Omental fat pad (tissue), 3 donors: ENCODE measurements at regions not wholly inside any gene's neighbourhood (a gene's known extent, or its start where the extent isn't known, plus 50 kb on each side); places are given as distances from the start of the nearest gene placed in this dataset.
"Not testable (repeated sequence)": the region's sequence is repeated elsewhere in the genome, so short reads cannot be mapped to it uniquely, and the experiment has no call there.

Experiments
- ATAC-seq: fragments of 150-250 bp; one replicate; pipeline ENCODE4 v1.9.1; 2016; ENCODE audit warnings: mild to moderate bottlenecking, moderate library complexity; ENCODE audit not compliant: low FRiP score
- DNase-seq: peaks from one replicate; pipeline ENCODE4 v3.0.0-alpha.2; 2019; ENCODE audit warnings: low spot score
- TF ChIP-seq, protein P1 (sequence below), 3 donors: fragments of 450-650 bp; IDR thresholded peaks; one replicate each; pipeline ENCODE4 v1.5.1; 2016 to 2017; ENCODE audit warnings: antibody characterized with exemption in 3 of 3, mild to moderate bottlenecking in 3 of 3, moderate library complexity in 2 of 3

DNA sequence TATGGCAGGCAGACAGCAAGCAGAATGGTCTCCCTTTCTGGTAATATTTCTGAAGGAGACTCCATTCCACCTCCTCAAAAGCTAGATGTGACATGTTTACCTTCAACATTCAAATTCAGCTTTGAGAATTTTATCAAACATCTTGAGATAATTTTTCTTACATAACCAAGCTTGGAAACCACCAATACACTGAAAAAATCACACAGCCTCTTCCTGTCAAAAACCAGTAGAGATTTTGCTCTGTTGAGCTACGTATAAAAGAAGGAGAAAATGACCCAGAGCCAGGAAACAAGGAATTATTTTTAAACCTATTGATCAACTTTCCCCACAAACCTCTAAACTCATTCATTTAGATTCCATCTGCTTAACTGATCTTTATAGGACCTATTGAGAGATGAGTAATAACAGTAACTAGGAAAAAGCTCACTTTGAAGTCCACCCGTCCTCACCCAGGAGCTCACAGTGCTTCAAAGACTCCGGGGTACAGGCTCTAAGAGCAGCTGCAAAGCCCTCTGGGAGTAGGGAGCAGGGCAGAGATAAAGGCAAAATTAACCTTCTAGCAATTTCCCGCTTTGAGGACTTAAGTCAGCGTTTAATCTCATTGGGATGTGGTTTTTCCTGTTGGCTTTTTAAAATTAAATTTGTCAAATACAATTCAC lies 318.2 kb upstream of the RASGEF1B start:
- DNase-seq (no peak), ATAC-seq (no peak)
- TF ChIP-seq, protein P1, sequence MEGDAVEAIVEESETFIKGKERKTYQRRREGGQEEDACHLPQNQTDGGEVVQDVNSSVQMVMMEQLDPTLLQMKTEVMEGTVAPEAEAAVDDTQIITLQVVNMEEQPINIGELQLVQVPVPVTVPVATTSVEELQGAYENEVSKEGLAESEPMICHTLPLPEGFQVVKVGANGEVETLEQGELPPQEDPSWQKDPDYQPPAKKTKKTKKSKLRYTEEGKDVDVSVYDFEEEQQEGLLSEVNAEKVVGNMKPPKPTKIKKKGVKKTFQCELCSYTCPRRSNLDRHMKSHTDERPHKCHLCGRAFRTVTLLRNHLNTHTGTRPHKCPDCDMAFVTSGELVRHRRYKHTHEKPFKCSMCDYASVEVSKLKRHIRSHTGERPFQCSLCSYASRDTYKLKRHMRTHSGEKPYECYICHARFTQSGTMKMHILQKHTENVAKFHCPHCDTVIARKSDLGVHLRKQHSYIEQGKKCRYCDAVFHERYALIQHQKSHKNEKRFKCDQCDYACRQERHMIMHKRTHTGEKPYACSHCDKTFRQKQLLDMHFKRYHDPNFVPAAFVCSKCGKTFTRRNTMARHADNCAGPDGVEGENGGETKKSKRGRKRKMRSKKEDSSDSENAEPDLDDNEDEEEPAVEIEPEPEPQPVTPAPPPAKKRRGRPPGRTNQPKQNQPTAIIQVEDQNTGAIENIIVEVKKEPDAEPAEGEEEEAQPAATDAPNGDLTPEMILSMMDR (IDR thresholded peaks at IDR 0.05), result no peak

DNA sequence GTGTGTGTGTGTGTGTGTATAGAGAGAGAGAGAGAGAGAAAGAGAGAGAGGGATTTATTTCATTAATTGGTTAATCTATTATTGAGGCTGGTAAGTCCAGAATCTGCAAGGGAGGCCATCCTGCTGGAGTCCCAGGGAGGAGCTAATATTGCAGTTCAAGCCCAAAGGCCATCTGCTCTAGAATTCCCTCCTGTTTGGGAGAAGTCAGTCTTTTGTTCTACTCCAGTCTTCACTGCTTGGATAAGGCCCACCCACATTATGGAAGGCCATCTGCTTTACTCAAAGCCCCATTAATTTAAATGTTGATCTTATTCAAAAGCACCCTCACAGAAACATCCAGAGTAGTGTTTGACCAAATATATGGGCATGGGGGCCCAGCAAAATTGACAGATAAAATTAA lies 317.5 kb upstream of the RASGEF1B start:
- TF ChIP-seq, protein P1 (IDR thresholded peaks at IDR 0.05), result no peak
- DNase-seq, result no peak
- ATAC-seq, result no peak

DNA sequence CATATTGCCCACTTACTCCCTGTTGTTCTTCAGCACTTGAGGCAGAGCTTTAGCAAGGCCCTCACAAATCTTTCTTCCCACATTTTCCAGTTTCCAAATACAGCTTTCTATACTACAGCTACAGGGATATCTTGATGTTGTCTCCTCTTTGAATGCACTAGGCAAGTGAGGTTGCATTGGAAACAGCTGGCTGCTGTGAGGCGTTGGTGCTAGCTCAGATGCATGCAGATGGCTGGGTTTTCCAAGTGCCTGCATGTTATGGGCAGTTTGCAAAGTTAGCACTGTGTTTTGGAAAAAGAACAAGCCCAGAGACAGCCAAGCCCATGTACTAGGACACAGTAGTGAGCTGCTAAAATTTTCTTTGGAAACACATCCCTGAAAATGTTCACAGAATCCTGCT lies 315.1 kb upstream of the RASGEF1B start:
- ATAC-seq (no peak), DNase-seq (no peak)
- TF ChIP-seq, protein P1 (IDR thresholded peaks at IDR 0.05), result no peak

DNA sequence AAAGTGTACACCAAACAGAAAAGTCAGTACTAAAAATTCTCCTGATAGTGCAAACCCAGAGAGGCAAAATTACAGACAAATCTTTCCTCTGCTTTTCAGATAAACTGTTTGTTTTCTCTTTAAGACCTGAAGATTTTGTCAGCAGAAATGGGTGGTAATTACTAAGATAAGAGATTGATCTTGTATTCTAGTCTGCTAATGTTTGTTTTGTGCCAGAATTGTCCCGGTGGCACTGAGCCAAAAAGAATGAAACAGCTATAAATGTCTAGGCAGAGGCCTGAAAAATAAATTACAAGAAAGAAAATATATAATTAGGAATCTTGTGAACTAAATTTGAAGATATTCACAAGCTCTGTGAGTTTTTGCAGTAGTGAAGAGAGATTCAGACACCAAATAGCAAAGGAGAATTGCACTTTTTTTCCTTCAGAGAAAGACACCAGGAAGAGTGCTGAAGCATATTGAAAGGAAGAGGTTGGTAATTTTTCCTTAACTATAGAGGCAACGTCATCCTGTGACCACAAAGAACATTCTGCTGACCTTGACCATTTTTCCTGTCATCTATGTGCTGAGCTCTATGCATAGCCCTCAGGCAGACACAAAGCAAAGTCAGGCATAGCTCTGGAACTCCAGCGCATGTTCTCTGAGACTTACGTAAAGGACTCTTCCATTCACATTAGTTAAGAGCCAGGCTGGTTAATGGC lies 314.5 kb upstream of the RASGEF1B start:
- ATAC-seq, result no peak
- TF ChIP-seq, protein P1 (IDR thresholded peaks at IDR 0.05), result no peak
- no peak for DNase-seq

DNA sequence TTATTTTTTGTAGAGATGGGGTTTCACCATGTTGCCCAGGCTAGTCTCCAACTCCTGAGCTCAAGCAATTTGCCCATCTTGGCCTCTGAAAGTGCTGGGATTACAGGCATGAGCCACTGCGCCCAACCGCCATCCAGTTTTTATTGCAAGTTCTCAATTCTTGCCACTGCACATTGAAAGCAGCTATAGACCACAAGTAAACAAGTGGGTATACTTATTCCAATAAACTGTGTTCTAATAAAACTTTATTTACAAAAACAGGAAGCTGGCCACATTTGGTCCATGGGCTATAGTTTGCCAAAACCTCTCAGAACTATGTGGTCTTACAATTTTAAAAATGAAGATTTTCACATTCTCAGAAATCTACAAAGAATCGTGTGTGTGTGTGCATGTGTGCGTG lies 313.6 kb upstream of the RASGEF1B start:
- DNase-seq, result no peak
- TF ChIP-seq, protein P1 (IDR thresholded peaks at IDR 0.05), result no peak
- no peak for ATAC-seq

DNA sequence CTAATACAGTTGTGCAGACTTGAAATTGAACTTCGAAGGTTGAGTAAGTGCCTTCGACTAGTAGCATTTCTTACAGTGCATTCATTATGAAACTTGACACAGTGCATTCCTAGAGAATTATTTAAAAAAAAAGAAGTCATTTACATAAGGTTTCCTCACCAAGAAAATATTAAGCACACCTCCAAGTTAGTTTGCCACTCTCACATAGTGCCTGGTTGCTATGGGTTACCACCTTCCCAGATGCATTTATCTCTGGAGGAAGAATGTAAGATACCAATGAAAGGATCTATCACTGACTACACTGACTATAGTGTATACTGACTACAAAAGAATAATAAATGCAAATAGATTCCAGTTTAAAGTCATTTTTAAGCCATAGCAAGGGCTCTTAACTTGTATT lies 311.9 kb upstream of the RASGEF1B start:
- DNase-seq, result no peak
- TF ChIP-seq, protein P1 (IDR thresholded peaks at IDR 0.05), result no peak
- no peak for ATAC-seq

DNA sequence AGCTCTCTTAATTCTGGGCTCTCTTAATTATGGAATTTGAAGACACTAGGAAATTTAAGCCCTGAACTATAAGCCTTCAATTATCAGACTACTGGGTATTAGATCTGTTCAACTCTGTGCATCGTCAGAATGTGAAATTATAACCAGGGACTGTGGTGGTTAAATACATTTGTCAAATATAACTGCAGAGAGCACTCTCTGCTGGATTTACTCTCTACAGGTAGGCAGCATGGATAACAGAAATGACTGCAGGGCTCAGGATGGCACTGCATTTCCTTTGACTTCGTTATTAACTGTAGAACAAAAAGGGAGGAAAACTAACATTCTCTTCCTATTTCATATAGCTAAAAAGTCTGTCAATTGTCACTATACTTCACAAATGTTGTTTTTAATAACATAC lies 310.1 kb upstream of the RASGEF1B start:
- no peak for DNase-seq
- no peak for ATAC-seq
- TF ChIP-seq, protein P1 (IDR thresholded peaks at IDR 0.05), result no peak

DNA sequence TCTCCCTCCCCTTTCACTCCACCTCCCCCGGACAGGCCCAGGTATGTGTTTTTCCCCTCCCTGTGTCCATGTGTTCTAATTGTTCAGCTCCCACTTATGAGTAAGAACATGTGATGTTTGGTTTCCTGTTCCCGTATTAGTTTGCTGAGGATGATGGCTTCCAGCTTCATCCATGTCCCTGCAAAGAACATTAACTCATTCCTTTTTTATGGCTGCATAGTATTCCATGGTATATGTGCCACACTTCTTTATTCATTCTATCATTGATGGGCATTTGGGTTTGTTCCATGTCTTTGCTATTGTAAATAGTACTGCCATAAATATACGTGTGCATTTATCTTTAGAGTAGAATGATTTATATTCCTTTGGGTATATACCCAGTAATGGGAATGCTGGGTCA lies 306.0 kb upstream of the RASGEF1B start:
- not testable (repeated sequence) for ATAC-seq, DNase-seq
